GM19463 (cell line): ENCODE measurements at regions not wholly inside any gene's neighbourhood (a gene's known extent, or its start where the extent isn't known, plus 50 kb on each side); places are given as distances from the start of the nearest gene placed in this dataset.
"Not testable (repeated sequence)": the region's sequence is repeated elsewhere in the genome, so short reads cannot be mapped to it uniquely, and the experiment has no call there.

Source experiments
- ATAC-seq: cut with Tn5 transposase; IDR thresholded peaks from one replicate; pipeline ENCODE4 v1.9.1; 2021; ENCODE audit warnings: mild to moderate bottlenecking, moderate library complexity; ENCODE audit not compliant: unreplicated experiment

- not testable (repeated sequence) for ATAC-seq
Observed at GRCh38 chr15:19964480-19964879, 577.1 kb downstream of the GOLGA6L6 start.

GRCh38 chr15:19956124-19956796 lies 585.3 kb downstream of the GOLGA6L6 start:
- ATAC-seq: no peak

- ATAC-seq: no peak
Observed at GRCh38 chr15:19944261-19944888, 597.2 kb downstream of the GOLGA6L6 start.

- no peak for ATAC-seq
Observed at GRCh38 chr15:19943515-19943914, 598.1 kb downstream of the GOLGA6L6 start.

- ATAC-seq: not testable (repeated sequence)
Observed at GRCh38 chr15:19903281-19903680, 638.3 kb downstream of the GOLGA6L6 start.

GRCh38 chr15:19902388-19902787 lies 639.2 kb downstream of the GOLGA6L6 start:
- not testable (repeated sequence) for ATAC-seq

GRCh38 chr15:19901414-19901813 lies 640.2 kb downstream of the GOLGA6L6 start:
- not testable (repeated sequence) for ATAC-seq

- ATAC-seq: no peak
Observed at GRCh38 chr15:19899021-19899824, 642.4 kb downstream of the GOLGA6L6 start.

- ATAC-seq: not testable (repeated sequence)
Observed at GRCh38 chr15:19888811-19889210, 652.8 kb downstream of the GOLGA6L6 start.

- not testable (repeated sequence) for ATAC-seq
Observed at GRCh38 chr15:19844061-19844460, 697.5 kb downstream of the GOLGA6L6 start.
